Naive B cell (primary cell): ENCODE measurements at regions not wholly inside any gene's neighbourhood (a gene's known extent, or its start where the extent isn't known, plus 50 kb on each side); places are given as distances from the start of the nearest gene placed in this dataset.
A peak's percentile ranks its signal among the peaks of the same experiment; 100 is the strongest.
"Not testable (repeated sequence)": the region's sequence is repeated elsewhere in the genome, so short reads cannot be mapped to it uniquely, and the experiment has no call there.

Experiments used
- ATAC-seq, 2 donors: fragments of 150-1000 bp; cut with Tn5 transposase; 2 replicates each; pipeline ENCODE4 v1.10.0; 2021; ENCODE audit warnings: low read depth in 2 of 2, mild to moderate bottlenecking in 2 of 2, moderate library complexity in 2 of 2
- DNase-seq: peaks from one replicate; pipeline ENCODE4 v3.0.0; 2022
- H3K27ac Mint-ChIP-seq, 6 donors: one replicate each; pipeline ENCODE4 v1.8.0; 2020 to 2022; ENCODE audit warnings: mild to moderate bottlenecking in 6 of 6, mixed read lengths in 6 of 6, moderate library complexity in 5 of 6, inconsistent platforms in 2 of 6
- H3K27me3 Mint-ChIP-seq, 3 donors: one replicate each; pipeline ENCODE4 v1.8.0; 2021 to 2022; ENCODE audit warnings: mixed read lengths in 3 of 3, mild to moderate bottlenecking in 1 of 3
- H3K36me3 Mint-ChIP-seq, 2 donors: one replicate each; pipeline ENCODE4 v1.8.0; 2020 to 2022; ENCODE audit warnings: mixed read lengths in 2 of 2, inconsistent platforms in 1 of 2, mild to moderate bottlenecking in 1 of 2
- H3K4me1 Mint-ChIP-seq, 3 donors: one replicate each; pipeline ENCODE4 v1.8.0; 2020 to 2022; ENCODE audit warnings: mixed read lengths in 3 of 3, inconsistent platforms in 1 of 3, mild to moderate bottlenecking in 1 of 3, moderate library complexity in 1 of 3
- H3K4me3 Mint-ChIP-seq, 8 donors: one replicate each; pipeline ENCODE4 v1.8.0; 2020 to 2022; ENCODE audit warnings: mild to moderate bottlenecking in 8 of 8, mixed read lengths in 8 of 8, moderate library complexity in 8 of 8, inconsistent platforms in 2 of 8
- H3K9me3 Mint-ChIP-seq, 7 donors: one replicate each; pipeline ENCODE4 v1.8.0; 2020 to 2022; ENCODE audit warnings: mixed read lengths in 7 of 7, mild to moderate bottlenecking in 5 of 7, inconsistent platforms in 2 of 7, moderate library complexity in 1 of 7

DNA sequence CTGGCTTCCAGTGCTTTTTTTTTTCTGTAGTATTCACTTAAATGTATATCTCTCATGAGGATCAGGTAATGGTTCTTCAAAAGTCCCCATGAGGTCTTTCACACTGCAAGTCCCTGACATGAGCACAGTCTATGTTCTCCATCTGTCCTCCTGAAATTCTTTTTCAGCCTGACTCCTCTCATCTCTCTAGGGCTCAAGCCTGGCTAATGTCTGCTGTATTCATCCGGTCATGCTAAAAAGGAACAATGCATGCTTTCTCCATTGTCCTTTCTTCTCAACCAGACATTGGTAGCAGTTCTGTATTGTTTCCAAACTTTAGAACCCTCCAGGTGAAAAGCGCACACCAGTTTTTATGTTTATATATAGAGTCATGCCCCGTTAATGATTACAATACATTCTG lies 368.3 kb upstream of the OLFM3 start:
- ATAC-seq, result no peak
- H3K36me3 Mint-ChIP-seq, result no peaks in the 10 kb centered on the region
- H3K27me3 Mint-ChIP-seq, result no peaks in the 10 kb centered on the region
- H3K27ac Mint-ChIP-seq, result no peak overlapping the region
- no peak for DNase-seq
- no peak overlapping the region for H3K4me3 Mint-ChIP-seq
- no peaks in the 10 kb centered on the region for H3K4me1 Mint-ChIP-seq
- H3K9me3 Mint-ChIP-seq, result peaks cover 0 to 12% (median 0%) of the 10 kb centered on the region in 7 donors

DNA sequence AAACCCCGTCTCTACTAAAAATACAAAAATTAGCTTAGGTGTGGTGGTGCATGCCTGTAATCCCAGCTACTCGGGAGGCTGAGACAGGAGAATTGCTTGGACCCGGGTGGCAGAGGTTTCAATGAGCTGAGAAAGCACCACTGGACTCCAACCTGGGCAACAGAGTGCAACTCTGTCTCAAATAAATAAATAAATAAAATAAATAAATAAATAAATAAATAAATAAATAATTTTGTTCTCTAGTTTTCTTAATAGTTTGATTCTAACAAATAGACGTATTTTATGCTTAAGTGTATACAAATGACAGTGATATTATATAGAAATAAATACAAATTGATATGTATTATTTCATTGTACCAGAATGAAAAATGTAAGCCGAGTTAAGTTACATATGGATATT lies 339.9 kb upstream of the OLFM3 start:
- ATAC-seq, result no peak
- Mint-ChIP-seq H3K27ac (no peak overlapping the region), H3K4me1 (no peaks in the 10 kb centered on the region), H3K27me3 (no peaks in the 10 kb centered on the region), H3K36me3 (no peaks in the 10 kb centered on the region), H3K4me3 (no peak overlapping the region), H3K9me3 (no peaks in the 10 kb centered on the region)
- no peak for DNase-seq

DNA sequence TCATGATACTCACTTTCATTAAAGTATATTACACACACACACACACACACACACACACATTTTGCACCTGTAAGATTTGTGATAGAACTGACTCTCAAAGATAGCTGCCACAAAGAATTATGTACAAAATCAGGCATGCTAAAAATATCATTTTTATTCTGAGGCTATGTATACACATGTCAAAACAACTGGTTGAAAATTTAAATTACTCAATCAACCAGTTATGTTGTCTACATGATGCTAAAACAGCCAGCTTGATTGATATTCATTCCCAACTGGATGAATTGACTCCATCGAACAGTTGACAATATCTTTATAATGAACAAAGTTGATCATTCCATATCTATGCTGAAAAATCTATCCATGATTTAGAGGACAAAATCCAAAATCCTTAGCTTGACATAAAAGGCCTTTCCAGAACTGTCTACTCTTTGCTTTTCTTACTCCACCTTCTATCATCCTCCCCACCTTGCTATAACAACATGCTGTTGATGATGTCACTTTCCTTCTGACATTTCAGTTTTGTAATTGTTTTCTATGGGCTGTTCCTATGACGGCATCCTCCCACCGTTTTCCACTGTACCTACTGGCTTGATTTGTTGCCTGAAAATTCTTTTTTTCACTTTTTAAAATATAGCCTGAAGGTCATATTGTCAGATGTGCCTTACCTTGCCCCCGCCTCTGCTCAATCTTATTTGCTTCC lies 321.5 kb upstream of the OLFM3 start:
- peaks cover 0 to 8% (median 1%) of the 10 kb centered on the region in 7 donors for H3K9me3 Mint-ChIP-seq
- no peaks in the 10 kb centered on the region for H3K4me1 Mint-ChIP-seq
- H3K4me3 Mint-ChIP-seq, result no peak overlapping the region

DNA sequence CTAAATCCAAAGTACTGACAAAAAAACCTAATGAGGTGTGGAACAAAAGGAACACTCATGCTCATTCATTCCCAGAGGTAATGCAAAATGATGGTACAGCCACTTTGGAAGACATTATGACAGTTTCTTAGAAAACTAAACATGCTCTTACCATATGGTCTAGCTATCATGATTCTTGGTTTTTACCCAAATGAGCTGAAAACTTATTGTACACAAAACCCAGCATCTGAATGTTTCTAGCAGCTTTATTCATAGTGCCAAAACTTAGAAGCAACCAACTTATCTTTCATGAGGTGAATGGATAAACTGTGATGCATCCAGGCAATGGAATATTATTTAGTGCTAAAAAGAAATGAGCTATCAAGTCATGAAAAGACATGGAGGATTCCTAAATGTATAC lies 318.4 kb upstream of the OLFM3 start:
- no peak for ATAC-seq
- Mint-ChIP-seq H3K27me3 (no peaks in the 10 kb centered on the region), H3K9me3 (peaks cover 0 to 8% (median 1%) of the 10 kb centered on the region in 7 donors), H3K36me3 (no peaks in the 10 kb centered on the region), H3K4me3 (no peak overlapping the region), H3K4me1 (no peaks in the 10 kb centered on the region), H3K27ac (no peak overlapping the region)
- no peak for DNase-seq

More for the DNA sequence above, 321.5 kb upstream of the OLFM3 start:
- H3K36me3 Mint-ChIP-seq, result no peaks in the 10 kb centered on the region
- ATAC-seq (no peak), DNase-seq (no peak)
- H3K27ac Mint-ChIP-seq, result no peak overlapping the region
- no peaks in the 10 kb centered on the region for H3K27me3 Mint-ChIP-seq

DNA sequence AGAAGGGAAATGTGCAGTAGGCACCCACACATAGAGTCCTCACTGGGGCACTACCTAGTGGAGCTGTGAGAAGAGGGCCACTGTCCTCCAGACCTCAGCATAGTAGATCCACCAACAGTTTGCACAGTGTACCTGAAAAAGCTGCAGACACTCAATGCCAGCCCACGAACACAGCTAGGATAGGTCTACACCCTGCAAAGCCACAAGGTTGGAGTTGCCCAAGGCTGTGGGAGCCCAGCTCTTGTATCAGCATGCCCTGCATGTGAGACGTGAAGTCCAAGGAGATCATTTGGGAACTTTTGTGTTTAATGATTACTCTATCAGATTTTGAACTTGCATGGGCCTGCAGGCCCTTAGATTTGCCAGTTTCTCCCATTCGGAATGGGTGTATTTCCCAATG lies 299.4 kb upstream of the OLFM3 start:
- DNase-seq (no peak), ATAC-seq (no peak)
- no peaks in the 10 kb centered on the region for H3K27me3 Mint-ChIP-seq
- H3K9me3 Mint-ChIP-seq, result peaks cover 0 to 14% (median 11%) of the 10 kb centered on the region in 7 donors
- no peak overlapping the region for H3K27ac Mint-ChIP-seq
- no peaks in the 10 kb centered on the region for H3K36me3 Mint-ChIP-seq
- H3K4me3 Mint-ChIP-seq, result no peak overlapping the region
- no peaks in the 10 kb centered on the region for H3K4me1 Mint-ChIP-seq

DNA sequence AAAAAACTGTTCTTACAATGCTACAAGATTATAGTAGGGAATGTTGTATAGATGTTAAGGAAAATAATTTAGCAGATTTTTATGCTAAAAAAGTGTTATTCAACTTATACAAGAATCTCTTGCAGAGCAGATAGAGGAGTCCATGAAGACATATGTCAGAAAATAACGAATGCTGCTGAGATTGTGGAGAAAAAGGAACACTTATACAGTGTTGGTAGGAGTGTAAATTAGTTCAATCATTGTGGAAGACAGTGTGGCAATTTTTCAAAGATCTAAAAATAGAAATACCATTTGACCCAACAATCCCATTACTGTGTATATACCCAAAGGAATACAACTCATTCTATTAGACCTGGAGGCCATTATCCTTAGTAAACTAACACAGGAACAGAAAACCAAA lies 286.2 kb upstream of the OLFM3 start:
- DNase-seq (no peak), ATAC-seq (no peak)
- H3K36me3 Mint-ChIP-seq, result no peaks in the 10 kb centered on the region
- H3K9me3 Mint-ChIP-seq, result peaks cover 4 to 25% (median 10%) of the 10 kb centered on the region in 7 donors
- H3K4me1 Mint-ChIP-seq, result no peaks in the 10 kb centered on the region
- H3K27me3 Mint-ChIP-seq, result no peaks in the 10 kb centered on the region
- H3K4me3 Mint-ChIP-seq, result no peak overlapping the region
- H3K27ac Mint-ChIP-seq, result peak overlapping the region in 1 of 6 donors; percentile 63

DNA sequence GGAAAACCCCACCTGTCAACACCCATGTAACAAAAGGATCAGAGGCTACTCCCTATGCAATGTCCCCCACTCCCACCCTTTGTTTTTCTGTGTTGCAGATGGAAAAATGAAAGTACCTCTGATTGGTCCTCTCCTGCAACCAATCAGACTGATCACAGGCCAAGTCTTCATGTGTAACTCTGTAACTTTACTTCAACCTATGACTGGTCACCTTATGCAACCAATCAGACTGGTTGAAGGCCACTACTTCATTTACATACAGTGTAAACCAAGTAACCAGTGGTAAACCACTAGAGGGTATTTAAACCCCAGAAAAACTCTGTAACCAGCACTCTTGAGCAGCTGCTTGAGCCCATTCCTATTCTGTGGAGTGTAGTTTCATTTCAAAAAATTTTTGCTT lies 266.3 kb upstream of the OLFM3 start:
- no peak overlapping the region for H3K27ac Mint-ChIP-seq
- peaks cover 0 to 3% (median 2%) of the 10 kb centered on the region in 7 donors for H3K9me3 Mint-ChIP-seq
- no peaks in the 10 kb centered on the region for H3K27me3 Mint-ChIP-seq
- H3K36me3 Mint-ChIP-seq, result no peaks in the 10 kb centered on the region
- no peaks in the 10 kb centered on the region for H3K4me1 Mint-ChIP-seq
- no peak for DNase-seq
- no peak for ATAC-seq
- no peak overlapping the region for H3K4me3 Mint-ChIP-seq

DNA sequence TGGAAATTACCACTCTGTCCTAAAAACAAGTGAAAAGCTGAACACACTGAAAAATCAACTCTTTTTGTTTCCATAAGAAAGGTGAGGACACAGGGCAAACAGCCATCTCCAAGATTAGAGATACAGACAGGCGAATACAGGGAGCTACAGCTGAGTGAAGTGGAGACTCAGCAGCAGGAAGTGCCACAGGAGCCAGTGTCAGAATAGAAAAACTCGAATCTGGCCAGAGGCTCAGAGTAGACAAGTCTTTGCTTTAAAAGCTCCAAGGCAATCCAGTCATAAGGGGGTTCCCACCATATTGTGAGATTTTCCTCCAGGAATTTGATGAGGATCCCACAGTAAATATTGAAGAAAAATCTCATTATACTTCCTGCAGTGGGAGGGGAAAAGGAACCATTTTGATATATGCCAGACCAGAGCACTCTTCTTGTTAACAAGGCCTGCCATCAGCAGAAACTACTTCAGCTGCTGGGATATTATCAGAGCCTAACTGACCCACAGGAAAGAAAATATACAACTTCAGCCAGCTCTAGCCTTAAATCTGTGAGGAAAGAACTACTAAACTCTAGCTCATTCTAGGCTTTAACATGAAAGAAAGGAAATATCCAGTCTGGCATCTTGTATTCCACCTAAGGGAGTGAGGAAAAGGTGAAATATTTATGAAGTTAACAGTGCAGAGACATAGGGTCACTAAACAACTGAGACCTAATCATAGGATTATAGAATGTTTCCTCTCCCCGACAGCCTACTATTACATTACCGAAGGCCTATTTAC lies 256.2 kb upstream of the OLFM3 start:
- Mint-ChIP-seq H3K4me1 (no peaks in the 10 kb centered on the region), H3K9me3 (peaks cover 0 to 4% (median 0%) of the 10 kb centered on the region in 7 donors), H3K27ac (no peak overlapping the region), H3K36me3 (no peaks in the 10 kb centered on the region), H3K4me3 (no peak overlapping the region), H3K27me3 (no peaks in the 10 kb centered on the region)
- DNase-seq (no peak), ATAC-seq (no peak)

DNA sequence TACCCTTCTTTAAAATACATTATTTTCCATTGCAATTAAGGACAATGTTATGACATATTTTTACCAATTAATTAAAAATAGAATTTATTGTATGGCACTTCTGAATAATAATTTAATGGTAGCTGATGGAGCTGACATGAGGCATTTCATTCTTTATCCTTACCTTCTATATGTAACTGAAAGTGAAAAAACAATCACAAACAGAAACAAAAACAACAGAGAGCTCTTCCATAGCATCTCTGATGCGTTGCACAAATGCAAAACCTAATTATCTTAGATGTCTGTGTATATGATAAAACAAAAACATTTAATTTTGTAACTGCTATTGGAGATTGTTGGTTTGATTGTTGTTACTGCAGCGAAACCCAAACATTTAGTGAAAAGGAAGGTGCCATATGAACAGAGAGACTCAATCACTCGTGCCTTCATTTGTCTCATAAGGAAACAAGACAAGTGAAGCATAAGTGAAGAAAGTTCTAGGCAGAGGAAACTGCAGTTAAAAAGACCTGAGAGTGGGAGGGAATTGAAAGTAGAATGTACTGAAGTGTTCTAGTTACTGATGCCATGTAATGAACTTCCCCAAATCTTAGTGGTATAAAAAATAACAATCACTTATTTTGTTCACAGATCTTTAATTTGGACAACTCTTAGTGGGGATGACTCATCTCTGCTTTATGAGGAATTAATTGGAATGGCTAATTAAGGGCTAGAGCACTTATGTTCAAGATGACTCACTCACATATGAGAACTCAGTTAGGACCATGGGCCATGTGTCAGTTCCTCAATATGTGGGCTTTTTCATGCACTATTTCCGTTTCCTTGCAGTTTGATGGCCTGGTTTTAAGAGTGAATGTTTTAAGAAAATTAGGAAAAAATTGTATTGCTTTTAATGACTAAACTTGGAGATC lies 245.0 kb upstream of the OLFM3 start:
- Mint-ChIP-seq H3K4me3 (no peak overlapping the region), H3K27me3 (no peaks in the 10 kb centered on the region), H3K4me1 (no peaks in the 10 kb centered on the region), H3K27ac (no peak overlapping the region), H3K36me3 (no peaks in the 10 kb centered on the region), H3K9me3 (peaks cover 0 to 5% (median 0%) of the 10 kb centered on the region in 7 donors)
- ATAC-seq (no peak), DNase-seq (no peak)

DNA sequence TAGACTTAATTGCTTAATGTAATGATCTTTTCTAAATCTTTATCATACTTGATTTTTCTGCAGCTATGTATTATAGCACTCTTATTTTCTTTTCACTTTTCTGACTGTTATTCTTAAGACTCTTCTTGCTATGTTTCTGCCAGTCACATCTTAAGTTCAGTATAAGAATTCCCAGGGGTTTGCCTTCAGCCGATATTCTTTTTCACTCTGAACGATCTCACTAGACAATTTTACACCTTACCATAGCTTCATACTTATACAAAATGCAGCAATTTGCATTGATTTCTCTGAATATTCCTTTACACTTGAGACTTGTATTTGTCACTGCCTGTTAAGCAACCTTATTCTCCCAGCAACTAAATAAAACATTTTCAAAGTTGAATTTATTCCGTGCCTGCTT lies 242.5 kb upstream of the OLFM3 start:
- Mint-ChIP-seq H3K27me3 (no peaks in the 10 kb centered on the region), H3K9me3 (peaks cover 0 to 7% (median 3%) of the 10 kb centered on the region in 7 donors), H3K4me1 (no peaks in the 10 kb centered on the region), H3K4me3 (no peak overlapping the region), H3K36me3 (no peaks in the 10 kb centered on the region), H3K27ac (no peak overlapping the region)
- ATAC-seq, result no peak
- DNase-seq, result no peak

DNA sequence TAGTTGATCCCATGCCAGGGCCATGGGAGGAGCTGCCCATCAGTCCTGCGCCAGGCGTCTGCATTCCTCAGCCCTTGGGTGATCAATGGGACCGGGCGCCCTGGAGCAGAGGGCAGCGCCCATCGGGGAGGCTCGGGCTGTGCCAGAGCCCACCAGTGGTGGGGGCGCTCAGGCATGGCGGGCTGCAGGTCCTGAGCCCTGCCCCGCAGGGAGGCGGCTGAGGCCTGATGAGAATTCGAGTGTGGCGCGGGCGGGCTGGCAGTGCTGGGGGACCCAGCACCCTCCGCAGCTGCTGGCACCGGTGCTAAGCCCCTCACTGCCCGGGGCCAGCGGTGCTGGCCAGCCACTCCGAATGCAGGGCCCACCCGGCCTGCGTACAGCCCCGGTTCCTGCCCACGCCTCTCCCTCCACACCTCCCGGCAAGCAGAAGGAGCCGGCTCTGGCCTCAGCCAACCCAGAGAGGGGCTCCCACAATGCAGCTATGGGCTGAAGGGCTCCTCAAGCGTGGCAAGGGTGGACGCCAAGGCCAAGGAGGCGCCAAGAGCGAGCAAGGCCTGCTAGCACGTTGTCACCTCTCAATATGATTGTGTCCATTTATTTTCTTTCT lies 238.1 kb upstream of the OLFM3 start:
- ATAC-seq (no peak), DNase-seq (no peak)
- H3K27me3 Mint-ChIP-seq, result no peaks in the 10 kb centered on the region
- H3K4me1 Mint-ChIP-seq, result no peaks in the 10 kb centered on the region
- H3K9me3 Mint-ChIP-seq, result peaks cover 0 to 13% (median 7%) of the 10 kb centered on the region in 7 donors
- no peak overlapping the region for H3K27ac Mint-ChIP-seq
- no peak overlapping the region for H3K4me3 Mint-ChIP-seq
- no peaks in the 10 kb centered on the region for H3K36me3 Mint-ChIP-seq

DNA sequence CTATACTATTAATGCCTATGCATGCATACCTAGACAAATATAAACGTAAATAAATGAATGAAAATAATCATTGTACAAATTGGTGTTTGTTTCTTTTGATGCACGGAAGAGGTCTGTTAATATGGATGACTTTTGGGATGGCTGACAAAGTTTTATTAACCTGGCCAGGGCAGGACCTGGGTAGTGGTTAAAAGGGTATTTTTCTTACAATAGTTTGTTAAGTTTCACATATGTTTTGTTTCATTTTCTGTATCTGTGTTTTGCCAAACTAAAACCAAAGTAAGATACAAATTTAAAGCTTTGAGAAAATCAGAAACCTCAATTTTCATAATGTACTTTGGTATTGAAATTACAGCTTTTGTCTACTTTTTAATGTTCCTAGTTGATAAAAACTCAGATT lies 222.7 kb upstream of the OLFM3 start:
- Mint-ChIP-seq H3K9me3 (peaks cover 0 to 6% (median 4%) of the 10 kb centered on the region in 7 donors), H3K36me3 (no peaks in the 10 kb centered on the region), H3K27ac (no peak overlapping the region), H3K4me1 (no peaks in the 10 kb centered on the region), H3K4me3 (no peak overlapping the region), H3K27me3 (no peaks in the 10 kb centered on the region)
- DNase-seq, result no peak
- ATAC-seq, result no peak

DNA sequence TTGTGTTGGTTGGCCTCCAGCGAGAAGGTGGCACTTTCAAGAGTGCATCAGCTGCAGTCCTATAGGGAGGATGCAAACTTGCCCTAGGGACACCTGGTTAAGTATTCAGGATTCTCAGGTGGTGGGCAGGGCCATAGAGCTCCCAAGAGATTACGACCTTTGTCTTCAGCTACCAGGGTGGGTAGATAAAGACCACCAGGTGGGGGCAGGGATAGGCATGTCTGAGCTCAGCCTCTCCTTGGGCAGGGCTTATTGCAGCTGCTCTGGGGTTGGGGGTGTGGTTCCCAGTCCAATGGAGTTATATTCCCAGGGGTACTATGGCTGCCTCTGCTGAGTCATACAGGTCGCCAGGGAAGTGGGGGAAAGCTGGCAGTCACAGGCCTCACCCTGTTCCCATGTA lies 214.2 kb upstream of the OLFM3 start:
- not testable (repeated sequence) for ATAC-seq, H3K36me3 Mint-ChIP-seq, H3K9me3 Mint-ChIP-seq, H3K4me1 Mint-ChIP-seq, H3K4me3 Mint-ChIP-seq, H3K27ac Mint-ChIP-seq, DNase-seq, H3K27me3 Mint-ChIP-seq
